HG03175 (cell line): ENCODE measurements at regions not wholly inside any gene's neighbourhood (a gene's known extent, or its start where the extent isn't known, plus 50 kb on each side); places are given as distances from the start of the nearest gene placed in this dataset.

ENCODE experiments used
- ATAC-seq: cut with Tn5 transposase; IDR thresholded peaks from one replicate; pipeline ENCODE4 v1.9.1; 2021; ENCODE audit warnings: mild to moderate bottlenecking, moderate library complexity; ENCODE audit not compliant: unreplicated experiment

DNA sequence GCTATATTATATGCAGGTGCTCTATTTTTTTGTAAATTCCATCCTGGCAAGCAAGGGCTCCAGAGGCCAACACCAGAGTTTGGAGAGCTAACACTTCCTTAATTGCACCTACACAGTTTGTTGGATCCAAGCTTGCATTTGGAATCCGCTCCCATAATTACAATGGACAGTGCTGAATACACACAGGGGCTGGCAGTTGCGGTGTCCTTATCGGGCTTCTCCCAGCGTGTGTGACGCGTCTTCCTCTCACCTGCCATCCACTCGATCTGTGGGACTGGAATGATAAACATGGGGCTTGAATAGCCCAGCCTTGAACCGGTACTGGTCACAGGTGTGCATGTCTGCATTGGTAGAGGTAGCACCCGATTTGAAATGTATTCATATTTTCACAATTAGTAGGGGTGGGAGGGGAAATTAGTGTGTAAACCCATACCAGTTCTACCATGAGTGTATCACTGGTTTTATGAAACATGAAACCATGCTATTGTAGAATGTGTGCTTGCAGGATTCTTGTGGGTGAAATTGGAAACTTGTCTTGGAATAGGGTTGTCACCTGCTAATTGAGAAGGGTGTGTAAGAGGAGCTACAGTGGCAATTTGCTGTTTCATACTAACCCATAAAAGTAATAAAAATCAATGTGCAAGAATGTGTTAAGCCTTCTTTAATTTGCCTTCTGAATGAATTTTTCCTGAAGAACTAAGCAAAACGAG, 316.5 kb downstream of the WDR11 start:
- no peak for ATAC-seq

GRCh38 chr10:121168545-121169216, 317.5 kb downstream of the WDR11 start:
- ATAC-seq: no peak

- no peak for ATAC-seq
These were observed 318.2 kb downstream of the WDR11 start for GRCh38 chr10:121169406-121169805.

DNA sequence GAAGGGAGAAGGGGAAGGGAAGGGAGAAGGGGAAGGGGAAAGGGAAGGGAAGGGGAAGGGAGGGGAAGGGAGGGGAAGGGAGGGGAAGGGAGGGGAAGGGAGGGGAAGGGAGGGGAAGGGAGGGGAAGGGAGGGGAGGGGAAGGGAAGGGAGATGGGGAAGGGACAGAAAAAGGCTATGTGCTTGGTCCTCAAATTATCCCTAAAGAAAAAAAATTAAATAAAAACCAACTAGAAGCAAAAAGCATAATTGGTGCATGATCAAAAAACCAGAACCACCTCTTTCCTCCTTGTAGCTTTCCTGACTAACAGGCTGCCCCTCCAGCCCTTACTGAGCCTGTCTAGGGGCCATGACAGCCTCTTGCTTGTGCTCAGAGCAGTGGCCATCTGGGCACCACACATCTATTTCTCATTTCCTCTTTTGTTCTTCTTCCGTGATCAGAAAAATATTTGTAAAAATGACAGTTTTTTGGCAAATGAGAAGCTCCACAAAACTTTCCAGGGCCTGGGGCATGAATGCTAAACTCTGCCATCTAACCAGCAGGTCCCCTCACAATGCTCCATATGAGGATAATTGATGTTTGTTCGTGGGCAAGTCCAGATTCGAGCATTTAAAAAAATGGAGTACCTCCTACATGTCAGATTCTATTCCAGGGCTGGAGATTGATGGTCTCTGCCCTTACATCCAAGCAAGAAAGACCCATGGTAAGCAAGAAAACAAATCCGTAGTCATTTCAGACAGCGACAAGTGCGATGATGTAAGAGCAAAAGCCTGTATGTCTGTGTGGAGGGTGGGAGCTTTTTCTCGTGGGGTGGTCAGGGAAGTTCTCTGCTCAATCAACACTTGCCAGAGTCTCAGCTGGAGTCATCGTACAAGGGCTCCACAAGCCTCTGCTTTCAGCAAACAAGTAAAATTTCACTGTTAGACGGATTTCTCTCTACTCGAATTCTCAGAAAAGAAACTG, 320.9 kb downstream of the WDR11 start:
- no peak for ATAC-seq

DNA sequence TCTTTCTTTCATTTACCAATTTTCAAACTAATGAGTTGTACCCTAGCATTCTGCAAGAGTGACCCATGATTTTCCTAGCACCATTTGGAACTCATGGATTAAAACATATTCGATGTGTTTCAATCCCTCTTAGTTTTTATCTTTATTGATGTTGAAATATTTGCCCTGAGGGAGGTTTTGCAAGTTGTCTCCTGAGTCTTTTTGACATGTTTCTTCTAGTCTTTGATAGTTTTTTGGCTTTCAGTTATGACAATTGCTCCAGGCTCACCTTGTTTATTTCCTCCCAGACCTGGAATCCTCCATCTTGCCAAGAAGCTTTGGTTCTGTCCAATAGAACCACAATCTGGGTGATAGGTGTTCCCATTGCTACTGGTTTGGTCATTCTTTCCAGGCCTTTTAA, 327.8 kb downstream of the WDR11 start:
- no peak for ATAC-seq

GRCh38 chr10:121182219-121182618, 331.1 kb downstream of the WDR11 start:
- no peak for ATAC-seq

- no peak for ATAC-seq
These were observed 332.1 kb downstream of the WDR11 start for GRCh38 chr10:121183236-121183635.

GRCh38 chr10:121183707-121184106, 332.5 kb downstream of the WDR11 start:
- ATAC-seq: no peak

- no peak for ATAC-seq
These were observed 334.8 kb downstream of the WDR11 start for GRCh38 chr10:121185816-121186455.

- no peak for ATAC-seq
These were observed 336.2 kb downstream of the WDR11 start for GRCh38 chr10:121187391-121187790.

DNA sequence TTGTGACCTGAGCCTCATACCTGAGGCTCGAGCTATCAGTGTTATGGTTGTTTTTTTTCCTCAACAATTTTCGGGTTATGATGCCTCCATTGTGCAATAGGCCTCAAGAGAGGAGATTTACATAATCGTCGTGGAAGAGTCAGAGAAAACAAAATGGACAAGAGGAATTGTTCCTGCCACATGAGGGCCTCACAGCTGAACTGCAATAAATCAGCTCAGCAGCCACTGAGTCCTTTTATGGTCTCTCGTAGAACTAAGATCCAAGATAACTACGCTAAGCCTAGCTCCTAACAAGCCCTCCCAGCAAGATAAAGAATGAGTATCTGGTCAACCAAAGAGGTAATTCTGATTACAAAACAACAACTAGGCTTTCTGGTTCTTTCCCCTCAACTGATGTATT, 336.8 kb downstream of the WDR11 start:
- ATAC-seq: no peak

DNA sequence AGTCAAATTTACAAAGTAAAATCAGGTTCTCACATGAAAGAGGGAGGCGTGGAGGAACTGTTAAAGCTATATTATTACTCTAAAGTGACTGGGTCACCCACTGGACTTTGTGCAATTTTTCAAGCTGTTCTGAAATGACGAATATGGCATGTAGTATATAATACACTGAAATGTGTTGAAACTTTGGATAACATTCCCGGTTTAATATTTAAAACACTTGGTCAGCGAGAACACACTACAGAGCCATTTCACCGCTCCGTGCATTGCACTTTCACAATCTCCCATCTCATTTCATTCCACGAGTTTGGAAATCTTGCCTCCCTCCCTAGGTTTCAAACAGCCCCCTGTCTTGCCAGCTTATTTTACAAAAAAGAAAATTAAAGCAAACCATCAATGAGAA, 337.9 kb downstream of the WDR11 start:
- ATAC-seq: no peak

DNA sequence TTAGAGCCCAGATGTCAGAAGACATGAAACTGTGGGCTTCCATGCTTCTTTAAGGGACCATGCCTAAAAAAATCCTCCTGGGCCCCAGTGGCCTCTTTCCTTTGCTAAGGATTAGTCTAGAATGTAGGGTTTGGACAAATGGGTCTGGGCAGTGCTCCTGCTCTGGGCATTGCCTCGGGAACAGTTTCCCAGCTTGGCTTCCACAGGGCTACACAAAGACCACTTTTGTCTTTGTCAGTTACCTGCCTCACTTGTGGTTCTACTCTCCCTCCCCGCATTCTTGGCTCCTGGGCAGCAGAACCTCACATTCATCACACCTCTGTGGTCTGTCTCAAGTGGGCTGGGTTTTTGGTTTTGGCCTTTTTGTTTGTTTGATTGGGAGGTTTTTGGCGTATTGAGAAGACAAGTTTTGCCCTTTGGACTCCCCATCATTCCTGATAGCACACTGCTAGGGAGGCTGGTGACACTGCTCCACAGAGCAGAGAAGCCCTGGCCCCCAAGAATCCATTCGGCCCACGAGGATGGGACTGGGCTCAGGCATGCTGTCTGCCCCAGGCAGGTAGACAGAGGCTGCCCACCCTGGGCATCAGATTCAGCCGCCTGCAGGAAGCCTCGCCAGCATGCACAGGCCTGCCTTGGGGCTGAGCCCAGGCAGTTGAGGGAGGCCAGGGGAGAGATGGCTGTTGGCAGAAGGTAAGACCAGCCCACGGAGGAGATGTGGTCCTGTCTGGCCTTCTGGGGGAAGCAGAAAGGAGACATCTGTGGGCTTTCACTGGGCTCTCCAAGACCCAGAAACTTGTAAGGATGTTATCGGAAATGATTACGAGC, 343.7 kb downstream of the WDR11 start:
- no peak for ATAC-seq

- ATAC-seq: no peak
These were observed 344.4 kb downstream of the WDR11 start for GRCh38 chr10:121195524-121195910.

DNA sequence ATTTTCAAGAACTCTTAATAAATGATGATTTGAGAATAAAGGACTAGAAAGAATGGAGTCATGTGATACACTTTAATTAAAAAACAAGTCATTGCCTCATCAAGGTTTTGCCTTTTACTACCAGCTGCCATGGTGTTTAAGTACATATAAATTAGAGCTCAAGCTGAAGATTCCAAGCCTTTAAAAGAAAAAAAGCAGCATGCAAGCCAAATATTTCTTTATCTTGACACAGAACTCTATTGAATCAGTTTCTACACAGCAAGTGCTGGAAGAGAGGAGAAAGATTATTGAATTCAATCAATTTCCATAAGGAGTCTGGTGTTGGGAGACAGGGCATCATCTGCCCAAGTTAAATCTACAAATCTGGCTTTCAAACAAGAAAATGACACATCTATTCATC, 347.9 kb downstream of the WDR11 start:
- no peak for ATAC-seq

DNA sequence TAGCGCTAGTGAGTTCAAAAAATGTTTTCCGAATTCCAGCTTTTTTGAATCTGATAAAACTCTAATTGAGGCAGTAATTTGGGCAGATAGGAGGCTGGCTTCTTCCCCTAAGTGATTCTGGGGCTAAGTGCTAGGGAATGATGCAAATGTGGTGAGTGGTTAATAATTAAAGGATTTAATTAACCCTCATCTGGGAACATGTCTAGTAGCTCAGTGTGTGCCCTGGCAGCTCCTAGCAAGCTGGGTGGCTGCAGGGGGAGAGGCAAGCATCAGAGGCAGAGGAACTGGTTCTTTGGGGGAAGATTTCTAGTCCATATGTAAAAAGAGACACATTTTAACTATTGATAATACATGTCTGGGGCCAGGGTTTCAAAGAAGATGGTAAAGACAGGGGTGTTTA, 354.5 kb downstream of the WDR11 start:
- no peak for ATAC-seq

GRCh38 chr10:121211446-121211845, 360.3 kb downstream of the WDR11 start:
- ATAC-seq: no peak

DNA sequence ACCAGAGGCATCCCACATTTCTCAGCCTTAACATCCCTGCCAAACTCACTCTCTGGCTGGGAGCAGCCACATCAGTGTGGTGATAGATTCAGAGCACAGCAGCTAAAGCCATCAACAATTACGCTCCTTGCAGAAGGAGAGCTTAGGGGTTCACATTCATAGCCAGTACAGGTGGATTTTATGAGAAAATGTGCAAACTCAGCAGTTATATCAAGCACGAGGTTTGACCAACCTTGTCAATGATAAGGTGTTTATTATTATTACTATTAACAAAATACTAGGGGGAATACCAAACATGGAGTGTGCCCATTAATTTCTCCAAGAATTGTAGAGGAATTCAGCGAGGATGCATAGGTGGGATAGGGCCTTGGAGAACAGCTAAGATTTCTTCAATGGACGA, 362.3 kb downstream of the WDR11 start:
- no peak for ATAC-seq

GRCh38 chr10:121216295-121216694, 365.1 kb downstream of the WDR11 start:
- ATAC-seq: no peak

DNA sequence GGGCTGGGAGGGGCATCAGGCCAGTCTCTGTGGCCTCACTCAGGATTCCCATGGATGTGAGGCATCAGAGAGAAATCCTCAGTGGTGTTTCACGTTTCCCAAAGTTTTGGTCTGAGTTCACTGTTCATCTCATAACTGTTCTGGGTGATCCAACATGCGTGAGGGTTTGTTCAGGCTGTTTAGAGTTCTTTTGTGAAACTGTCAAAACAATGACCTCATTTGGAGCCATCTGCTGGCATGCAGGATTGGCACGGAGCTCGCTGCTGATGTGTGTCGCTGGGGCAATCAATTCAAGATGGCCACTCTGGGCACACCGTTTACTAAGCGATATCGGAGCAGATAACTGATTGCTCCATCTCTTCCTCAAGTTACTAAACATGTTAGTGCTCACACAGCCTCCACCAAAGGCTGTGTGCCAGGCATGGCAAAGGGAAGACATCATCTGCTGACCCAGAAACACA, 365.6 kb downstream of the WDR11 start:
- ATAC-seq: no peak
